ENCODE measurements at regions not wholly inside any gene's neighbourhood (a gene's known extent, or its start where the extent isn't known, plus 50 kb on each side); places are given as distances from the start of the nearest gene placed in this dataset.

DNA sequence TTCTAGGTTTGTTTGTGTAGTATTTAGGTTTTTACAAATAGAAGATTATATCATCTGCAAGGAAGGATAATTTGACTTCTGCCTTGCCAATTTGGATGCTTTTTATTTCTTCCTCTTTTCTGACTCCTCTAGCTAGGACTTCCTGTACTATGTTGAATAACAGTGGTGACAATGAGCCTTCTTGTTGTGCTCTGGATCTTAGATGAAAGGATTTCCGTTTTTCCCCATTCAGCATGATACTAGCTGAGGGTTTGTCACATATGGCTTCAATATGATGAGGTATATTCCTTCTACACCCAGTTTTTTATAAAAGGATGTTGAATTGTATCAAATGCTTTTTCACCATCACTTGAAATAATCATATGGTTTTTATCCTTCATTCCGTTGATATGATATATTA, 101.4 kb downstream of the FBXO4 start:
- TF ChIP-seq EZH2 (IDR thresholded peaks at IDR 0.05; ENCODE audit: insufficient read depth, poor library complexity, severe bottlenecking) (no peak), EZH2phosphoT487 (IDR thresholded peaks at IDR 0.05; ENCODE audit: insufficient read depth, low read depth) (no peak)

All from GM23248 (cell line).